ENCODE measurements at regions not wholly inside any gene's neighbourhood (a gene's known extent, or its start where the extent isn't known, plus 50 kb on each side); places are given as distances from the start of the nearest gene placed in this dataset.
"Not testable (repeated sequence)": the region's sequence is repeated elsewhere in the genome, so short reads cannot be mapped to it uniquely, and the experiment has no call there.

DNA sequence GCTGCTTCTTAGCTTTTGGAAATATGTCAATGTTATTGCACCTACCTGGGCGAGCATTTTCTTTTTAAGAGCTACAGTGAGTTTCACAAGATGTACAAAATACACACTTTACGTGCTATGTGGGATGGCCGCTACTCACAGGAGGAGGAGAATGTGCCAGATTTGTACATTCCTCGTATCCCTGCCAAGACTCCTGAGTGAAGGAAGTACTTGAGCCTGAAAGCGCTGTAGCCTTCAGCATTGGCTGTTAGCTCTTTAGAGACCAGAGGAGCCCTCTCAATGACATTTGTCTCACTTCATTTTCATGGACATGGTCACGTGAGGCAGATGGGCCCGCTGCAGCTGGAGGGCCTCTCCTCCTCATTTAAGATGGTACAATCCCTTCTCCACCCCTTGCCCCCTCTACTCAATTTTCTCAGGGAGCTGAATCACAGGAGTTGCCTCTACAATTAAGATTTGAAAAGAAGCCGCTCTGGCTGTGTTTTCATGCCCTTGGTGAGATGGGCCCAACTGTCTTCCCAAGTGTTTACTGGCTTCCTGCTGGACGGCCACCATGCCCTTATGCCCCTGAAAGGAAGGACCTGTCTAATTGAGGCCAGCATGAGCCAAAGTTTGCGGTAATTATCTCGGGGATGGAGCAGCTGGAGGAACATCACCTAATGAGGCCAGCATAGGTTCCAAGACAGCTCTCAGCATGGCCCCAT lies 442.6 kb downstream of the PRDM2 start:
- DNase-seq, result peak; percentile 68

DNA sequence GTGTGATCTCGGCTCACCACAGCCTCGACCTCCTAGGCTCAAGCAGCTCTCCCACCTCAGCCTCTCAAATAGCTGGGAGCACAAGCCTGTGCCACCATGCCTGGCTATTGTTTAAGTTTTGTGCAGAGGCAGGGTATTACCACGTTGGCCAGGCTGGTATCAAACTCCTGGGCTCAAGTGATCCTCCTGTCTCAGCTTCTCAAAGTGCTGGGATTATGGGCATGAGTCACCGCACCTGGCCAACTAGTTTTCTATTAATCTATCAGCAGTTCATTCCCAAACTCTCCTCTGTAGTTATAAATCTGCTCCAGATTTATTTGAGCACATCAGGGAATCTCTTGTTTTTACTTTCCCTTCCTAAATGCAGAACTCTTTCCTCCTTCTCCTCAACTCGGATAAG lies 443.8 kb downstream of the PRDM2 start:
- no peak for DNase-seq

DNA sequence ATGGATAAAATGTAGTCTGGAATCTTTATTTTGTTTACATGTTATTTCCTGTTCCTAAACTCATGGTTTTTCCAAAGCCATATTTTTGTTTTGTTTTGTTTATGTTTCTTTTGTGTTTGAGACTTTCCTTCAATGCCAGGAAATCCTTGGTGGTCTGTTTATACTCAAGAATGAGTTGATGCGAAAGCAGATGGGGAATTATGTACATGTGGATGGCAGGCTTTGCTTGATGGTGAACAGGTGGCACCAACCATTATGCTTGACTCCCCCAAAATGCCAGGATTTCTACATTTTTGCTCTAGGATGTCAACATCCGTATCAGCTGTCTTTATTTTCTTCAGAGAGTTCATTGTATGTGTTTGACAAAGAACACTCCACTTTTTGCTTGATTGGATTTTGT lies 448.5 kb downstream of the PRDM2 start:
- DNase-seq, result no peak

DNA sequence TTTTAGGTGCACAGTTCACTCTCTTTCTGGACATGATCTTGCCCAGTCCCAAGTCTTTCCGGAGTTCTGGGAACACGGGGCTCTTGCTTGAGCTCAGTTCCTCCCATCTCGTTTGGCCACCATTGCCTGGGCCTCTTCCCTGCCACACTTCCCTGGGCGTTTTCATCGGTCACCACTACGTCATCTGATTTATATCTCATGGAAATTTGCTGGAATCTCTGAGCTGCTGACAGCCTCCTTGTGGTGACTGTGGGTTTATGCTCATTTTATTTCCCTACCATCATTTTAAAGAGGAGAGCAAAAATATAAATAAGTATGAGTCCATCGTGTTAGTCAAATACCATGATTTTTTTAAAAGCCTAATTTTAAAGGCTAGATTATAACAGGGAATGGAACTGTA lies 449.1 kb upstream of the KAZN start:
- no peak for DNase-seq

DNA sequence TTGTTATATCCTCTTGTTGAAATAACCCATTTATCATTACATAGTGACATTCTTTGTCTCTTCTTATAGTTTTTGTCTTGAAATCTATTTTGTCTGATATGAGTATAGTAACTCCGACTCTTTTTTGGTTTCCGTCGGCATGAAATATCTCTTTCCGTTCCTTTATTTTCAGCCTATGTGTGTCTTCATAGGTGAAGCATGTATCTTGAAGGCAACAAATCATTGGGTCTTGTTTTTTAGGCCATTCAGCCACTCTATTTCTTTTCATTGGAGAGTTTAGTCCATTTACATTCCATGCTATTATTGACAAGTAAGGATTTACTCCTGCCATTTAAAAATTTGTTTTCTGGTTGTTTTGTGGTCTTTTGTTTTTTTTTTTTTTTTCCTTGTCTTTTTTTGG lies 441.9 kb upstream of the KAZN start:
- no peak for DNase-seq

DNA sequence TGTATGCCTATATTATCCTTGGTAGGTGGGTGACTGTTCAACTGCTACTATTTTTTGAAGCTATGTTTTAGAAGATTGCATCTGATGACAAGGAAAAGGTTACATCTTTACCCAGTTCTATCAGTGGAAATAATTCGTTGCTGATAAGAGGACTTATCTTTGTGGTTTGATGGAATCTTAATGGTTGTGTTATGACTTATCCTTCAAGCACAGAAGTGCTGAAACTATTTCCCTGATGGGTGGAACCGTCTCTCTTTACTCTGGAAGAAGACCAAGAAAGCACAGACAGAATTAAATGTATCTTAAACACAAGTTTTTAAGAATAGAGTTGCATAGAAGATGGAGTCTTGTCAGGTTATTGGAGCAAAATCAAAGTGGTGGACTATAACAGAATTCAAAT lies 437.7 kb upstream of the KAZN start:
- no peak for DNase-seq

DNA sequence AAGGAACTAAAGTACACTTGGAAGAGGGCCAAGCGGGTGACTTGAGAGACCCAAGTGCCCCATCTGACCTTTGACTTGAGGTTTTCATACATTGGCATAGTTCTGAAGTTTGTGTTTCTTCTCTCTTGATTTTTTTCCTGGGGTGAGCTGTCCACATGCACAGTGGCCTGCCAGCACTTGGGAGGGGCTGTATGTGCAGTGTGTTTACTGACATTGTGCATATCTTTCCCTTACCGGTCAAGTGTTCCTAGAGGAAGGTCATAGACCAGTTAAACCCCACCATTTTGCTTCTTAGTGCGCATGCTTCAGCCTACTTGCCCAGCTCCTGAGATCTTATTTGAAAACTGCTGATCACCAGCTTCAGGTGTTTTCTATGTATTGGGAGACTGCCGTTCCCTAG lies 435.2 kb upstream of the KAZN start:
- DNase-seq, result no peak

DNA sequence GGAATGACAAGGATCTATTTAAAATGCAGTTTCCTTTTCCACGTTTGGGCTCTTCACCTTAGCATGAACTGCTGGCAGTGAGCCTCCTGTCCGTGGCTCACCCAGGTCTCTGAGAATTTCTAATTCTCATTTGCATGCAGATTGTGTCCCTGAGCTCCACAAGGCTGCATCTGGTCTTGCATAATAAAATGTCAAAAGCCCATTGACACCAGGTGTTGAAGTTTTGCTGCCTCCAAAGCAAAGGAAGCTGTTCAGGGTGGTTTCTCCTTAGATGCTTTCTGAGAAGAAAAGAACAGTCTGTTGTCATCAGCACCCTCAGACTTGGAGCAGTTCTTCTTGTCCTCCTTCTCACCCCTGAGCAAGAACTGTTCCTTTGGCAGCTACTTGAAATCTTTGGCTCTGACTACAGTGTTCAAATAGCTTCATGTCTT lies 433.1 kb upstream of the KAZN start:
- DNase-seq, result no peak

DNA sequence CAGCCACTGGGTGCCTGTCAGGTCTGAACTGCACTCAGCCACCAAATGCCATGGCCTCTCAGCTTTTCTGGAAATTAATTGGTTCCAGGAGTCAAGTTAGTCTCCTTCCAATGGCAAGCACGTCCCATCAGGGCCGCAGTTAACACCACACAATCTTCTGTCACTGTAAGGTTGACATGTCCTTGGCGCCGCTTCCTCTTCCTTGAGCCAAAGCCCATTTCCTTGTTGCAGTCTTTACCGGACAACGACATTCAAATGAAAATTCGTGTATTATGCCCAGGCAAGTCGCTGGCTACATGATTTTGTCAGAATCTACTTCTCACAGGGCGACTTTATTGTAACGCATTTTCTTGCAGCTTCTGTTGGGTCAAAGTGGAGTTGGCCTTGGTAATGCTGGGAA lies 430.6 kb upstream of the KAZN start:
- DNase-seq, result no peak

DNA sequence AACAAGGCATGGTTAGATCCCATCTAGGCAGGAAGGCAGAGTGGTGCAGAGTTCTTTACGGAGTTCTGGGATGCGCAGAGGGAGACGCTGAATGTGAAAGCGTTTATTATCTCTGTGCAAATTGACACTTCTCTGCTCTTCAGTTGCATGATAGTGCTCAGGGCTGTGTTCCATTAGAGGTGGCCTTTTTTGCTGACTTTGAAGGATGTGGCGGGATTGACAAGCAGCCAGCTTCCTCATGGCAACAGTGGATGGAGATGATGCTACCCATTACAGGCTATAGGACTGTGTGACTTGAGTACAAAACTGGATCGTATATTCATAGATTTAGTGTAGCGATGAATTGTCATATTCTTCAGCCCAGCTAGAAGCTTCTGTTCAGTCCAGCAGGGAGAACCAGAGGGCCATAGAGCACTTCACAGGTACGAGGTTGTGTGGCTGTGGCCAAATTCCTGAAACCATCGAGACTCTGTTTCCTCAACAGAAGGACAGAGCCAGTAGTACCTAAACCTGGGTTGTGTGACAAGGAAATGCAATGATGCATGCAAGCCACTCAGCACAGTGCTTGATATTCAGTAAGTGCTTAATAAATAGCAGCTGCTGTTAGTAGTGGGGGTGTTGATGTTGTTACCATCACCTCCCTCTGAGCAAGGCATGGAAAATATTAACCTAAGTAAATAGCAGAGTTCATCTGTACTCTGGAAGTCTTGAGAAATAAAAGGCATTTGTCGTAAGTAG lies 430.0 kb upstream of the KAZN start:
- no peak for DNase-seq

DNA sequence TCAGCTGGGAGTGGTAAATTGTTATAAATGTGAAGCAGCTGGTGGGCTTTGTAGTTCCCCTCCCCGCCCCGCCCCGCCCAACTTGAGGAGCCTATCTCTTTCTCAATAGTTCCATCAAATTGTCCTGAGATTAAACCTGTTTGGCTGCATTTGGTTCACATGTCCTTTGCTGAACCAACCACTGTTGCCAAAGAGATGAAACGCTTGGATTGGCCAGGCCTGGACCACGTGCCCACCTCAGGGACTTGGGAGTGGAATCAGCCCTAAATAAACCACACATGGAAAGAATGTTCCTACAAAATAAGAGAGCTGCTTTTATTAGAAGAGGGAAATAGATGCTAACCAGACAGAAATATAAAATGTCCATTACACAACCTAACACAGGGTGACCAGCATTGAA lies 424.9 kb upstream of the KAZN start:
- DNase-seq, result no peak

DNA sequence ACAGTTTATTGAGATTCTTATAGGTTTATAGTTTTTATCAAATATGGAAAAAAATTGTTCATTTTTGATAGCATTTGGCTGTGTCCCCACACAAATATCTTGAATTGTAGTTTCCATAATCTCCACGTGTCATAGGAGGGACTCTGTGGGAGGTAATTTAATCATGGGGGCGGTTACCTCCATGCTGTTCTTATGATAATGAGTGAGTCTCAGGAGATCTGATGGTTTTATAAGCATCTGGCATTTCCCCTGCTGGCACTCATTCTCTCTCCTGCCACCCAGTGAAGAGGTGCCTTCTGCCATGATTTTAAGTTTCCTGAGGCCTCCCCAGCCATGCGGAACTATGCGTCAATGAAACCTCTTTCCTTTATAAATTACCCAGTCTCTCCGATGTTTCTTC lies 420.6 kb upstream of the KAZN start:
- DNase-seq, result not testable (repeated sequence)

DNA sequence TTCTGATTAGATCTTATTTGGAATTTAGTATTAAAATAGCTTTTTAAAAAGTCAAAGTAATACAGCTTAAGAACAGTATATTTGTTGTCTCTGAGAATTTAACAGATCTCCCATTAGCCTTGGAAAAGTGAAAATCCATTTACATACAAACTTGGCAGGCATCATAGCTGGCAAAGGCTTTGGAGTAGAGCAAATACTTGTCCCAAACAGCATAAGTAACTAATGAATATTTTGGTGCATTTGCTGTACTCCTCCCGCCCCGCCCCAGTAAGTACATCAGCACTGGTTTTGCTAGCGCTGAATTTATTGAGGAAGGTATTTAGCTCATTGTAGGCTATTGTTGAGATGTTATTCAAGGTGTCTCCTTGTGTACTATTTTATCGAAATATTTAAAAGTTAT lies 417.7 kb upstream of the KAZN start:
- no peak for DNase-seq

DNA sequence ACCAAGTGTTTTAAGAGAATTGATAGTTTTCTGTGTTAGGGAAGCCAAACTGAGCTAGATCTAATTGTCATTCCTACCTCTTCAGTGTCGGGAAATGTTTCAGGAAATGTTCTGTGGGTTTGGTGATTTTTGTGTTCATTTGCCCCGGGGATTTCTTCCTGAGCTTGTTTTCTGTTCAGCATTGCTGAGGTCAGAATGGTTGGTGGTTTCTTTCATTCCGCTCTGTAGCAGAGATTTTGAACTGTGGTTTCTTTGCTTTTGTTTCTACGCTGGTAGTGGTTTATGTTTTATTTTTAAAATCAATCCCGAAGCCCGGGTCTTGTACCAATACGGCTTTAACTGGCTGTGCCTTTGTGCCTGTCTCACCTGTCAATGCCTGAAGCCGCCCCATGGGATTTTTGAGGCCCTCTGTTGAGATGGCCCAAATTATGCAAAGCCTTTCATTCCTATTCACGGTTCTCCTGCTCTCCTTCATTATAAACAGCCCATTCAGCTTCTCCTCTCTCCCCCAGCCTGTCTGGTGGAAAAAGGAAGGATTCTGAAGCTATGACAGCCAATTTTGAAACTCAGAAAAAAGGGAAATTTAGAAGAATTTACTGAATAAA lies 417.2 kb upstream of the KAZN start:
- no peak for DNase-seq

DNA sequence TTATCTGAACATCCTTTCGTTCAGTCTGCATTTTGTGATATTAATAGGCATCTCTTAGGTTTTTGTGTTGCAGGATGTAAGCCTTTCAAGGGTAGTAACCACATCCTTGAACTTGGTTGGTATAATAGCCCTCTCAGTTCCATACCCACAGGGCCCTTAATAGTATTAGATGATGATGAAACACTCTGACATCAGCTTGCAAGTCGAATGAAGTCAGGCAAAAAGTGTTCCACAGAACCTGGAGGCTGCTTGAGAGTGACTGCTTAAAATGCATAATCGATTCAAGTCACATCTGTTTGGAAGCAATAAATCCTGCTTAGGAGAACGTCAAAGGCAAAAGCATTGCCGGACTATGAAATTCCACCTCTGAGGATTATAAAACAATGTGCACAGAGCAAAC lies 415.6 kb upstream of the KAZN start:
- DNase-seq, result no peak

DNA sequence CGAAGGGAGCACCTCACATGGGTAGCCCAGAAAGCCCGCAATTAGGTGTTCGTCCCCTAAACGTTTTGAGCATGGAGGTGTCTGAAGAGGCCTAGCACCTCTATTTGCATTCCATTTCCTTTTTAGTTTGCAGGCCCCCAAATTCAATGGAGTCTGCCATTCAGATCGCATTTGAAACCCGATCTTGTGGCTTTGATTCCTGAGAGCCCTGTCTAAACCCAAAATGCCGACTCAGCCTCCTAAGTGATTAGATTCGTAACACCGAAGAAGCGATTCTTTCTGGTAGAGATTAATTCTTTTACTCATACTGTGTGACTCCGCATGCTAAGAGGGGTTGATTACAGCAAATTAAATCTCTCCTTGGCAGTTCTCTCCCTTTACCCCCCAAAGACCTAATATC lies 415.2 kb upstream of the KAZN start:
- no peak for DNase-seq

DNA sequence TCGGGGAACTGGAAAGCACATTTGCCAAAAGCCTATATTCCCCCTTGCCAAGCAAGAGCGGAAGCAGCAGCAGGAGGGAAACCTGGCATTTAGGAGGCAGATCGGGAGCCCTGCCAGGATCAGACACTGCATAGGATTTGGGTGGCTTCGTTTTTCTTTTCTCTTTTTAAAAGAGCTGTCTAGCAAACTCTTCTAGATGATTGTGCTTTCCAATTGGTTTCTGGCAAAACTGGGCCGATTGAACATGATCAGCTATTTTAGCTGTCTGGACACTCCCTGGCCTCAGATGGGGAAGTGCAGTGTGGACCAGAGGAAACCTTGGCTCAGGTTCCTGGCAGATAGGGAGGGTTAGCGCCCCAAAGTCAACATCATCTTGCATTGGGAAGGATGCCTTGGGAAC lies 414.0 kb upstream of the KAZN start:
- DNase-seq, result peak; percentile 72

DNA sequence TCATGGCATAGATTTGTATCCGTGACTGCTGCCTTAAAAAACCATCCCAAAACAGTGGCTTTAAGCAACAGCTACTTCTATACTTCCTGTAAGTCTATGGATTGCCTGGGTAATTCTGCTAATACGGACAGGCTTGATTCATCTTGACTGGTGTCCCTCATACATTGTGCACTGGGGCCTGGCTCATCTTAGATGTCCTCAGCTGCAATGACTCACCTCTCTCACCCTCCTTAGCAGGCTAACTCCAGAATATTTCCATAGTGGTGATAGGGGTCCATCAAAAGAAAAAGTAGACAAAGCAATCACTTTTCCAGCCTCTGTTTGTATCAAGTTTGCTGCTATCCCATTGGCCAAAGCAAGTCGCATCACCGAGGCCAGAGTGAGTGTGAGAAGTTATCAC lies 409.1 kb upstream of the KAZN start:
- no peak for DNase-seq

DNA sequence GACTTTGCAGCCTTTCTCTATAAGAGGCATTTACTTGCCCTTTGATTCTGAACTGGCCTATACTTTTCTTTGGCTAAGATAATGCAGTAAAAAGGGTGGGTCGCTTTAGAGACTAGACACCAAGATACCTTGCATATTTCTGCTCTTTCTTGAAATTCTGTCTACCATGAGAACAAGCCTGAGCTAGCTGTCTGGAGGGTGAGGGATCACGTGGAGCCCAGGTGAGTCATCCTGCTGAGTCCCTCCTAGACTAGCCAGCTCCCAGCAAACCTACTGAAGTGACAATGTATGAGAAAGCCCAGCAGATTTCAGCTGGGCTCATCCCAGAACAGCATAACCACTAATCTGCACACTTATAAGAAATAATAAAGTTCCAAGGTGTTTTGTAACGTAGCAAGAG lies 408.0 kb upstream of the KAZN start:
- no peak for DNase-seq

DNA sequence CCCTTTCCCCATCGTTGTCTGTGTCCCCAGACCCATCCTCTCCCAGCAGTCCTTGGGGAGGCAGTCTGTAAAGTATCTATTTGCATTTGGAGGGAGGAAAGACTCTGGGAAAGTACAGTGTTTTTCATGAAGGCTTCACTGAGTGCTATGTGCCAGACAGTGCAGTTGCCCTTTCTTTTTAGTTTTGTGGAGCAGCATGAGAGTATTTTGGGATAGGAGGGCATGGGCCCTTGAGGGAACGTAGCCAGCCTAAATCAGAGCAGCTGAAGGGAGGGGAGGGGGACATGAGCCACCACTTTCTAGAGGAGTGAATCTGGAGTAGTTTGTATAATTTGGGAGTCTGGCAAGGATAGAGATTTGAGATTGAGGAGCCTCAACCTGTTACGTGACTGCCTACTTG lies 404.0 kb upstream of the KAZN start:
- DNase-seq, result no peak

DNA sequence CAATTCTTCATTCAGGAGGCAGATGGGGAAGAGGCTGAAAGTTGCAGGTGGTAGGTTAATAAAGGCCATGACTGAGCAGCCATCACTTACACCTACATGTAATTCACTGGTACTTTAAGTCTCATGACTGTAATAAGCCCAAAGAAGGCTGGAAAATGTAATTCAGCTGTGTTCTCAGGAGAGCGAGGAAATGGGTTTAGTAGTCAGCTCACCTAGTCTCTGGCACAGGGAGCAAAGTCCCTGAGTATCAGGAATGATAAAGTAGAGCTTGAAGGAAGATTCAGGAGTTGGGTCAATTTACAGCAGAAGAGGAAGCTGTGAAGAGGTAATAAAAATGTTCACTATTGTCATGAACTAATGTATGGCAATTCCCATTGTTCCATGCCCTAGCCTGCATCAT lies 393.4 kb upstream of the KAZN start:
- no peak for DNase-seq

DNA sequence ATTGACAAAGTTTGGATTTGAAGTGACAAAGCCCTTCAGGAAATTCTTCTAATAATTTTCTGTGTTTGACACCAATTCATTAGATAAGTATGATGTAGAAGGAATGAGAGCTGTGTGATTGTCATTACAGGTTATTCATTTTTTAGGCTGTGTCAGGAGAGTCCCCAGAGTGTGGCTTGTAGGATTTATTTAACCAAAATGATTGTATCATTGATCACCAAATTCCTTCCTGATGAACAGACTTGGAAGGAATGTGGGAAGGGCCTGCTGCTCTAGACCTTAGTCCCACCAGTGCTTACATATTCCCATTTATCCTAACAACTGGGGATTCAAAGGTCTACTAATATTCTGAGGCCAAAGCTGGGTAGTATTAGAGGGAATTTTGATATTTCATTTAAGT lies 383.3 kb upstream of the KAZN start:
- no peak for DNase-seq

DNA sequence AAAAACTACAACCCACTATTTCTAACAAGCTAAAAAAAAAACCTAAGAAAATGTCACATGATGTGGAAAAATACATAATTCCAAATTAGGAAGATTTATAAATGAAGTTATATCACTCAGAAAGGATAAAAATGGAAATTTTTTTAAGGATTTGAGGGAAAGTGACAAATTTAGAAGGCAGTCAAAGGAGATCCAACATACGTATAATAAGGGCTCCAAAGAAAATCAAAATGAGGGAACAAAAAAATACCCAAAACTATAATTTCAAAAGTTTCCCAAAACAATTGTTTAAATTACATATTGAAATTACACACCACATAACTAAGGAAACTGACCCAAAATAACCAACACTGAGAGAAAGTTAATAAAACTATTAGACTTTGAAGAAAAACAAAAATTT lies 381.1 kb upstream of the KAZN start:
- no peak for DNase-seq

DNA sequence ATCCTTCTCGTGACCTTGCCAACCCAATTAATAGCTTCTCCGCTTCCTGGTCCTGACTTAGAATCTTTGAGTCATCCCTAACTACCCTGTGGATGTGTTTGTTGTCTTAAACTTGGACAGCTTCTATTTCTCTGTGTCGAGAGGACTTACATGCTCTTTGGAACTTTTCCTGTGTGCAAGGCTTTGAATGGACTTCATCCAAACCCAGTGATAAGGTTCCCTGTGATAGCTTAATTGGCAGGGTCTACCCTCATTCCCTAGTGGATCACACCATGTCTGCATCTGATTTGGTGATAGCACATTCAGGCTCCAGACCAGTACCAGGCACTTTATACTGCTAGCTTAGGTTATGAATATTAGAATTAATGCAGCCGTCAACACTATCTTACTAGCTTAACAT lies 378.2 kb upstream of the KAZN start:
- no peak for DNase-seq

DNA sequence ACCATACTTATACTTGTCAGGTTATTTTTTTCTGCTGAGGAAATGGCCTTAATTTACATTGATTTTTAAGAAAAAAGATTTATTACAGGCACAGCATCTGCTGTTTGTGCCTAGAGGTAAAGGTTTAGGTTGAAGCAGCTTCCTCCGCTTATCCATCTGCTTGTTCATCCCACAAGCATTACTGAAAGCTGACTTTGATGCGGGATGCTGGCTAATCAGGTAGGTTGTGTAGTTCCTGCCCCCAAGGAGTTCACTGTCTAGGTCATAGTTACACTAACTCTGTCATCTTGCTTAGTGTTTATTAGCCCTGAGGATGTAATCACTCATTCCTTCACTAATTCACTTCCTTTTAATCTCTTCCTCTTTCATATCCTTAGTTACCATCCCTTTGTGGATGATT lies 377.7 kb upstream of the KAZN start:
- no peak for DNase-seq

All from left hindlimb (tissue), 1 donor.